ENCODE measurements at regions not wholly inside any gene's neighbourhood (a gene's known extent, or its start where the extent isn't known, plus 50 kb on each side); places are given as distances from the start of the nearest gene placed in this dataset.

- H3K79me2 ChIP-seq, result no peaks in the 10 kb centered on the region
- DNase-seq (ENCODE audit: low spot score), result peak; percentile 37
These were observed 210.6 kb upstream of the ZPLD1 start for GRCh38 chr3:102224171-102224570.

GRCh38 chr3:102225005-102225404 is 209.8 kb upstream of the ZPLD1 start:
- 74% methylated on average over 8 of the region's 8 CpGs for WGBS (ENCODE audit: low lambda C conversion rate, missing lambda C conversion rate)
- Histone ChIP-seq H3K4me3 (no peak overlapping the region), H3K27ac (no peak overlapping the region), H4K20me1 (ENCODE audit: insufficient read depth, poor library complexity, severe bottlenecking) (no peaks in the 10 kb centered on the region), H3K27me3 (no peaks in the 10 kb centered on the region), H3K9me2 (replicated peaks; ENCODE audit: insufficient read depth) (no peaks in the 10 kb centered on the region), H3K79me2 (no peaks in the 10 kb centered on the region), H3K4me1 (ENCODE audit: insufficient read depth) (no peaks in the 10 kb centered on the region), H3K9me3 (ENCODE audit: low read depth) (no peaks in the 10 kb centered on the region), H3K4me2 (no peak overlapping the region), H2AFZ (no peak overlapping the region), H3K36me3 (replicated peaks; ENCODE audit: insufficient read depth, low read depth) (no peaks in the 10 kb centered on the region)
- no peak for TF ChIP-seq EZH2 (IDR thresholded peaks at IDR 0.05; ENCODE audit: borderline replicate concordance)
- TF ChIP-seq, protein P1, sequence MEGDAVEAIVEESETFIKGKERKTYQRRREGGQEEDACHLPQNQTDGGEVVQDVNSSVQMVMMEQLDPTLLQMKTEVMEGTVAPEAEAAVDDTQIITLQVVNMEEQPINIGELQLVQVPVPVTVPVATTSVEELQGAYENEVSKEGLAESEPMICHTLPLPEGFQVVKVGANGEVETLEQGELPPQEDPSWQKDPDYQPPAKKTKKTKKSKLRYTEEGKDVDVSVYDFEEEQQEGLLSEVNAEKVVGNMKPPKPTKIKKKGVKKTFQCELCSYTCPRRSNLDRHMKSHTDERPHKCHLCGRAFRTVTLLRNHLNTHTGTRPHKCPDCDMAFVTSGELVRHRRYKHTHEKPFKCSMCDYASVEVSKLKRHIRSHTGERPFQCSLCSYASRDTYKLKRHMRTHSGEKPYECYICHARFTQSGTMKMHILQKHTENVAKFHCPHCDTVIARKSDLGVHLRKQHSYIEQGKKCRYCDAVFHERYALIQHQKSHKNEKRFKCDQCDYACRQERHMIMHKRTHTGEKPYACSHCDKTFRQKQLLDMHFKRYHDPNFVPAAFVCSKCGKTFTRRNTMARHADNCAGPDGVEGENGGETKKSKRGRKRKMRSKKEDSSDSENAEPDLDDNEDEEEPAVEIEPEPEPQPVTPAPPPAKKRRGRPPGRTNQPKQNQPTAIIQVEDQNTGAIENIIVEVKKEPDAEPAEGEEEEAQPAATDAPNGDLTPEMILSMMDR (IDR thresholded peaks at IDR 0.05; ENCODE audit: poor library complexity), result no peak
- TF ChIP-seq EZH2phosphoT487 (IDR thresholded peaks at IDR 0.05; ENCODE audit: low read depth, severe bottlenecking, unreplicated experiment), result no peak
- no peak for DNase-seq (ENCODE audit: low spot score)

More at GRCh38 chr3:102224171-102224570, 210.6 kb upstream of the ZPLD1 start:
- H3K27me3 ChIP-seq, result no peaks in the 10 kb centered on the region
- no peaks in the 10 kb centered on the region for H3K9me2 ChIP-seq (replicated peaks; ENCODE audit: insufficient read depth)
- H3K4me1 ChIP-seq (ENCODE audit: insufficient read depth), result no peaks in the 10 kb centered on the region
- H3K9me3 ChIP-seq (ENCODE audit: low read depth), result no peaks in the 10 kb centered on the region
- no peaks in the 10 kb centered on the region for H3K36me3 ChIP-seq (replicated peaks; ENCODE audit: insufficient read depth, low read depth)
- TF ChIP-seq EZH2phosphoT487 (IDR thresholded peaks at IDR 0.05; ENCODE audit: low read depth, severe bottlenecking, unreplicated experiment) (no peak), EZH2 (IDR thresholded peaks at IDR 0.05; ENCODE audit: borderline replicate concordance) (no peak)
- TF ChIP-seq, protein P1 (IDR thresholded peaks at IDR 0.05; ENCODE audit: poor library complexity), result peak; percentile 50
- H4K20me1 ChIP-seq (ENCODE audit: insufficient read depth, poor library complexity, severe bottlenecking), result no peaks in the 10 kb centered on the region
- H2AFZ ChIP-seq, result no peak overlapping the region
- no peak overlapping the region for H3K27ac ChIP-seq
- H3K4me3 ChIP-seq, result no peak overlapping the region
- 79% methylated on average over 3 of the region's 3 CpGs for WGBS (ENCODE audit: low lambda C conversion rate, missing lambda C conversion rate)
- no peak overlapping the region for H3K4me2 ChIP-seq

- no peak for TF ChIP-seq EZH2 (IDR thresholded peaks at IDR 0.05; ENCODE audit: borderline replicate concordance)
- TF ChIP-seq, protein P1 (IDR thresholded peaks at IDR 0.05; ENCODE audit: poor library complexity), result peak; percentile 77
- Histone ChIP-seq H3K79me2 (no peaks in the 10 kb centered on the region), H4K20me1 (ENCODE audit: insufficient read depth, poor library complexity, severe bottlenecking) (no peaks in the 10 kb centered on the region), H3K9me2 (replicated peaks; ENCODE audit: insufficient read depth) (no peaks in the 10 kb centered on the region), H3K27me3 (no peaks in the 10 kb centered on the region), H2AFZ (no peak overlapping the region), H3K36me3 (replicated peaks; ENCODE audit: insufficient read depth, low read depth) (no peaks in the 10 kb centered on the region), H3K9me3 (ENCODE audit: low read depth) (no peaks in the 10 kb centered on the region), H3K4me3 (no peak overlapping the region), H3K27ac (no peak overlapping the region), H3K4me2 (no peak overlapping the region), H3K4me1 (ENCODE audit: insufficient read depth) (no peaks in the 10 kb centered on the region)
- 7% methylated on average over 1 of the region's 1 CpG for WGBS (ENCODE audit: low lambda C conversion rate, missing lambda C conversion rate)
- peak; percentile 74 for DNase-seq (ENCODE audit: low spot score)
These were observed 209.2 kb upstream of the ZPLD1 start for GRCh38 chr3:102225407-102226132.
